GM12865 (cell line): ENCODE measurements at regions not wholly inside any gene's neighbourhood (a gene's known extent, or its start where the extent isn't known, plus 50 kb on each side); places are given as distances from the start of the nearest gene placed in this dataset.
"Not testable (repeated sequence)": the region's sequence is repeated elsewhere in the genome, so short reads cannot be mapped to it uniquely, and the experiment has no call there.

Source experiments
- DNase-seq: peaks from one replicate; pipeline ENCODE4 v3.0.0; 2010; ENCODE audit warnings: low read depth
- H3K4me3 ChIP-seq: 2 replicates; pipeline ENCODE4 v1.5.1; 2011; ENCODE audit warnings: mild to moderate bottlenecking, low read depth, low read length, control low read depth
- TF ChIP-seq, protein P1 (sequence below): IDR thresholded peaks from 2 replicates; pipeline ENCODE4 v1.5.1; 2011; ENCODE audit warnings: low read length, control low read depth, low read depth, inconsistent platforms; ENCODE audit not compliant: insufficient read depth; ENCODE audit errors: missing control alignments

DNA sequence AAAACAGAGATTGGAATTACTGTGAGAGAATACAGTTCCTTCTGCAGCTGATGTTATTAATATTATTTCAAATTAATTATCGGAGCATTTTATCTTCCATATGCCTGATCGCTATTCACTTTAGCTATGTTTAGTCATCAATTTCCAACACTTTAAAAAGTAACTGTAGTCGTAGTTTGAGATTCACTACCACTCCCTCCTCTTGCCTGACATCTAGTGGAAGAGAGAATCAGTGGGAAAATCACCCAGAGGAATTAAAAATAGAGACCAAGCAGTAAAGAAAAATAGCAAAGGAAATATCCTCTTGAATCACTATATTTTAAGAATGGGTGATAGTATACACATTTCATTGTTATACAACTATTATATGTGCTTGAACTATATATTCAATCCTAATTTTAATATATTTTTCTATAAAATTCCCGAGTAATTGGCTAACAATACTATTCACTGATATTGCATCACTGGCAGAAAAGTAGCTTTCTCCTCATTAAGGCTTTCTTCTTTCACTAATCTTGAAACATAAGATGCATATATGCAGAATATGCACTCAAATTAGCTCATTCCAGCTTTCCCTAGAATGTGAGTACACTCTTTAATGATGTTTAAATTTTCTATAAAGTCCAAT is 708.7 kb downstream of the CDH9 start:
- DNase-seq = no peak
- TF ChIP-seq, protein P1, sequence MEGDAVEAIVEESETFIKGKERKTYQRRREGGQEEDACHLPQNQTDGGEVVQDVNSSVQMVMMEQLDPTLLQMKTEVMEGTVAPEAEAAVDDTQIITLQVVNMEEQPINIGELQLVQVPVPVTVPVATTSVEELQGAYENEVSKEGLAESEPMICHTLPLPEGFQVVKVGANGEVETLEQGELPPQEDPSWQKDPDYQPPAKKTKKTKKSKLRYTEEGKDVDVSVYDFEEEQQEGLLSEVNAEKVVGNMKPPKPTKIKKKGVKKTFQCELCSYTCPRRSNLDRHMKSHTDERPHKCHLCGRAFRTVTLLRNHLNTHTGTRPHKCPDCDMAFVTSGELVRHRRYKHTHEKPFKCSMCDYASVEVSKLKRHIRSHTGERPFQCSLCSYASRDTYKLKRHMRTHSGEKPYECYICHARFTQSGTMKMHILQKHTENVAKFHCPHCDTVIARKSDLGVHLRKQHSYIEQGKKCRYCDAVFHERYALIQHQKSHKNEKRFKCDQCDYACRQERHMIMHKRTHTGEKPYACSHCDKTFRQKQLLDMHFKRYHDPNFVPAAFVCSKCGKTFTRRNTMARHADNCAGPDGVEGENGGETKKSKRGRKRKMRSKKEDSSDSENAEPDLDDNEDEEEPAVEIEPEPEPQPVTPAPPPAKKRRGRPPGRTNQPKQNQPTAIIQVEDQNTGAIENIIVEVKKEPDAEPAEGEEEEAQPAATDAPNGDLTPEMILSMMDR = no peak
- no peak overlapping the region for H3K4me3 ChIP-seq

DNA sequence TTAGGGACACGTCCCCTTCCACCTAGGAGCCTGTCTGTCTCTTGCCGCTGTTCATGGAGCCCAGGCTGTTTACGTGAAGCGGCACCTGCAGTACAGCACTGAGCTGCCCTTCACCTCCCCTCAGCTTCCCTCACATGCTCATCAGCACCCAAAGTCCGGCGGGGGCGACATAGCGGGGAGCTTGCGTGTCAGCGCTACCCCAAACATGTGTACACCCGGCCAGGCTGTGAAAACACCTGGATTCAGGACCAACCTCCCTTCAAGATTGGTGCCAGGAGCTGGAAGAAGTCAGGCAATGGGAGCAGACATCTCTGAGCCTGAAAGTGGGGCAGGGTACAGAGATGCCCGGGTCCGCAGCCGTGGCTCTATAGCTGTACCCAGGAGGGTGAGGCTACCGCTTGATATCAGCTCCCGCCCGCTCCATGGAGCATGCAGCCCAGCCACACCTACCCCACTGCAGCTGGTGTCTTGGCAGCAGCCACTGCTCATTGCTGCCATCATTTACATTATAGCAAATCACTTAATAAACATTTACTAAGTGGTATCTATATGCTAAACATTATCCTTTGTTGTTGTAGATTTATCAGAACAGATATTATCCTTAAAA is 712.1 kb downstream of the CDH9 start:
- TF ChIP-seq, protein P1 = no peak
- no peak for DNase-seq
- H3K4me3 ChIP-seq = no peak overlapping the region

DNA sequence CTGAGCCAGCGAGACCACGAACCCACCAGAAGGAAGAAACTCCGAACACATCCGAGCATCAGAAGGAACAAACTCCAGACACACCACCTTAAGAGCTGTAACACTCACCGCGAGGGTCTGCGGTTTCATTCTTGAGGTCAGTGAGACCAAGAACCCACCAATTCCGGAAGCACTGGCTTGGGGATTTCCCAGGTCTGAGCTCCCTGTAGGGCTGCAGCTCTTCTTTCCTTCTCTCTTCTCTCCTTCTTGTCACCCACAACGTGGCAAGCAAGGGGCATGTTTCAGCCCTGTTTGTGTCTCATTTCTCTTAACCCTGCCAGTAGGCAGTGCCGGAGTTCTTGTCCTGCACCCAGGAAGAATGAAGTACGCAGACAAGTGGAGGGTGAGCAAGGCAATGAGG is 713.0 kb downstream of the CDH9 start:
- H3K4me3 ChIP-seq, DNase-seq: not testable (repeated sequence)

DNA sequence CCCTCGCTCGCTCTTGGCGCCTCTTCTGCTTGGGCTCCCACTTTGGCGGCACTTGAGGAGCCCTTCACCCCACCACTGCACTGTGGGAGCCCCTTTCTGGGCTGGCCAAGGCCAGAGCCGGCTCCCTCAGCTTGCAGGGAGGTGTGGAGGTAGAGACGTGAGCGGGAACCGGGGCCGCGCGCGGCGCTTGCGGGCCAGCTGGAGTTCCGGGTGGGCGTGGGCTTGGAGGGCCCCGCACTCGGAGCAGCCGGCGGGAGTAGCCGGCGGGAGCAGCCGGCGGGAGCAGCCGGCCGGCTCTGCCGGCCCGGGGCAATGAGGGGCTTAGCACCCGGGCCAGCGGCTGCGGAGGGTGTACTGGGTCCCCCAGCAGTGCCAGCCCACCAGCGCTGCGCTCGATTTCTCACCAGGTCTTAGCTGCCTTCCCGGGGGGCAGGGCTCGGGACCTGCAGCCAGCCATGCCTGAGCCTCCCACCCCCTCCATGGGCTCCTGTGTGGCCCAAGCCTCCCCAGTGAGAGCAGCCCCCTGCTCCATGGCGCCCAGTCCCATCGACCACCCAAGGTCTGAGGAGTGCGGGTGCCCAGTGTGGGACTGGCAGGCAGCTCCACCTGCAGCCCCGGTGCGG is 714.0 kb downstream of the CDH9 start:
- H3K4me3 ChIP-seq, DNase-seq: not testable (repeated sequence)

DNA sequence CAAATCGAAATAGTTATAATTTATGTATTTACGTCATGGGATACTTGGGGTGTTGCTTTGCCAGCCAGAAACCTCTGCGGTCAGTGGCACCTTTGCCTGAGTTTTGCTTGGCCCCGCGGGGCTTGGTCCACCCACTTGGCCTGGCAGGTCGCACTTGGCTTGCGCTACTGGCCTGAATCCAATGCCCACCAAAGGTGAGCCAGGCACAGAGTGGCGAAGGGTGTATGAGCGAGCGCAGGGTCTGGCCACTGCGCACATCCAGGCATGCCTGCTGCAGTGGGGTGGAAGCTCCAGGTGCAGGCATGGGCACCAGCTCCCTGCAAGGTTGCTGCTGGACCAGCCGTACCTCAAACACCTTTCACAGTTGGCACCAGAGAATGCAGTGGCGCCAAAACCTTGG is 714.6 kb downstream of the CDH9 start:
- TF ChIP-seq, protein P1 = no peak
- no peak for DNase-seq
- no peak overlapping the region for H3K4me3 ChIP-seq

DNA sequence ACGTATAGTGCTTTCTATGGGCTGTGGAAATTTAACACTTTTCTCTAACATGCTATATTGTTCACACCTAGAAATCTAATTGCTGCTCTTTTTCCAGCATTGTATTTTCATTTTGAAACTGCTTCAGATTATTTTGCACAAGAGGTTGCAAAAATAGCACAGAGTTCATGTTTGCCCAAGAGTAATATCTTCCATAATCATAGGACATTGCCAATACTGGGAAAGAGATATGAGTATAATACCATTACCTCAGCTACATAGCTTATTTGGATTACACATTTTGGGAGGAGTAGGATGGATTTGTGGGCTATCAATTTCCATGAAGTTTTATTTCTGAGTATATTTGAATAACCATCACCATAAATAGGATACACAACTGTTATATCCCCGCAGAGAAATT is 717.1 kb downstream of the CDH9 start:
- TF ChIP-seq, protein P1 = no peak
- DNase-seq = no peak
- H3K4me3 ChIP-seq = no peak overlapping the region

DNA sequence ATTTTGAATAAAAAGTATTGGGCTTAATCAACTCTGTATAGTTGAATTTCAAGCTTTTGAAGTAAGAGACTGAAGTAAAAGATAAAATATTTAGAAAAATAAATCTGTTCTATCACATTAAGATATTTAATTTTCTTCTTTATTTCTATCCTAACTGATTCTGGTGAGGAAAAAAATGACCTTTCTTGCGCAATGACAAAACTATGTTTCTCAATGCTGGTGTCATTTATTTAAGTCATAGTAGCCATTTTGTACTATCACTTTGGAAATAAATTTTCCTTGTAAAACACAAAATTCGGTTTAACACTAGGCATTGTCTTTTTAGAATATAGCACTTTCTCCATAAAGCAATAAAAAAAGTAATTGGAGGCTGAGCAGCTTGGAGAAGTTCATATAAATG is 728.0 kb downstream of the CDH9 start:
- DNase-seq = no peak
- no peak overlapping the region for H3K4me3 ChIP-seq
- TF ChIP-seq, protein P1 = no peak

DNA sequence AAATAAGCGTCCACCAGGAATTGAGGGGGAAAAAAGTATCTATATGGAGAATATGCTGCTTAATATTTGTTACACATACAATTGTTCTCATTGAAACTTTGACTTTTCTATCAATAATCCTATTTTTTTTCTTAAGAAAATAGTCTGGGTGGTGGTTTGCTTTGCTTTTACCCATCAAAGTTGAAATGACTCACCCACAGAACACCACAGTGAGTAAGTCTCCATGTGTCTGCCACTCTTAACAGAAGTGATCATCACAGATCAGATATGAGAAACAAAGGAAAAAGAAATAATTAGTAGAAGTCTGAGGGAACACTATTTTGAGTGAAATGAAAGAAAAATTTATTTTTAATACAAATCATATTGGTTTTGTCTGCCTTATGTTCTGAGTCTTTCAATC is 742.8 kb downstream of the CDH9 start:
- TF ChIP-seq, protein P1 = no peak
- no peak for DNase-seq
- H3K4me3 ChIP-seq = no peak overlapping the region
